SJCRH30 (cell line): ENCODE measurements at regions not wholly inside any gene's neighbourhood (a gene's known extent, or its start where the extent isn't known, plus 50 kb on each side); places are given as distances from the start of the nearest gene placed in this dataset.

Source experiments
- DNase-seq, 2 experiments: peaks; one replicate each; pipeline ENCODE4 v3.0.0-alpha.2; 2015 to 2020
- H3K27ac ChIP-seq: fragments of 250-450 bp; sonication (Bioruptor Pico); 2 replicates; pipeline ENCODE4 v1.5.1; 2020; ENCODE audit warnings: mild to moderate bottlenecking, moderate library complexity
- H3K27me3 ChIP-seq: fragments of 250-450 bp; sonication (Bioruptor Pico); 2 replicates; pipeline ENCODE4 v1.5.1; 2020; ENCODE audit warnings: mild to moderate bottlenecking, moderate library complexity
- H3K36me3 ChIP-seq: fragments of 250-450 bp; sonication (Bioruptor Pico); 2 replicates; pipeline ENCODE4 v1.5.1; 2020; ENCODE audit warnings: mild to moderate bottlenecking, moderate library complexity
- H3K4me1 ChIP-seq: fragments of 250-450 bp; sonication (Bioruptor Pico); 2 replicates; pipeline ENCODE4 v1.5.1; 2020; ENCODE audit warnings: mild to moderate bottlenecking, moderate library complexity
- H3K4me3 ChIP-seq: fragments of 250-450 bp; sonication (Bioruptor Pico); 2 replicates; pipeline ENCODE4 v1.5.1; 2020; ENCODE audit warnings: mild to moderate bottlenecking, moderate library complexity
- H3K9me3 ChIP-seq: fragments of 250-450 bp; sonication (Bioruptor Pico); replicated peaks from 2 replicates; pipeline ENCODE4 v1.5.1; 2020; ENCODE audit warnings: mild to moderate bottlenecking, moderate library complexity

- Histone ChIP-seq H3K4me3 (no peak overlapping the region), H3K27me3 (no peaks in the 10 kb centered on the region), H3K9me3 (no peaks in the 10 kb centered on the region), H3K36me3 (no peaks in the 10 kb centered on the region), H3K4me1 (no peaks in the 10 kb centered on the region), H3K27ac (no peak overlapping the region)
- no peak for DNase-seq
These were observed 307.7 kb upstream of the ARSJ start for GRCh38 chr4:114287079-114287696.

GRCh38 chr4:114296126-114296525, 302.5 kb upstream of the UGT8 start:
- no peaks in the 10 kb centered on the region for H3K4me1 ChIP-seq
- H3K36me3 ChIP-seq: no peaks in the 10 kb centered on the region
- H3K27me3 ChIP-seq: no peaks in the 10 kb centered on the region
- DNase-seq: no peak
- no peak overlapping the region for H3K27ac ChIP-seq
- H3K9me3 ChIP-seq: no peaks in the 10 kb centered on the region; the same call in 1 of the 2 replicates
- H3K4me3 ChIP-seq: no peak overlapping the region

DNA sequence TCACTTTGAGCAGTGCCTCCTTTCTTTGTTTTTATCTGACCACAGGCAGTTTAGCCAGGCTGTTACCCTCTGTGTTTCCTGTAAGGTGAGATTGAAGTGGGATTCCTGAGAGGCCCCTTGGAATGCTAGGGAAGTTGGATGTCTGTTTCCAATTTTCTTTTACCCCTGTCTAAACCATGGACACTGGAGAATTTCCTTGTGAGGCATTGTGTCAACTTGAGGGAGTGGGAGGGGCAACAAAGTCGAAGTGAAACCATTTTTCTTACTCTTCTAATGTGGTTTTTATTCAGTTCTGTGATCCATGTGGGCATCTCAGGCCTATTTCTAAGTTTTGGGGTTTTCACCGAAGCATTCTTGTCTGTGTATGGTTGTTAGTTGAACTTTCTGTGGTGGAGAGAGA, 296.1 kb upstream of the UGT8 start:
- Histone ChIP-seq H3K4me1 (no peaks in the 10 kb centered on the region), H3K27me3 (no peaks in the 10 kb centered on the region), H3K36me3 (no peaks in the 10 kb centered on the region), H3K27ac (no peak overlapping the region), H3K9me3 (no peaks in the 10 kb centered on the region), H3K4me3 (no peak overlapping the region)
- DNase-seq: no peak

DNA sequence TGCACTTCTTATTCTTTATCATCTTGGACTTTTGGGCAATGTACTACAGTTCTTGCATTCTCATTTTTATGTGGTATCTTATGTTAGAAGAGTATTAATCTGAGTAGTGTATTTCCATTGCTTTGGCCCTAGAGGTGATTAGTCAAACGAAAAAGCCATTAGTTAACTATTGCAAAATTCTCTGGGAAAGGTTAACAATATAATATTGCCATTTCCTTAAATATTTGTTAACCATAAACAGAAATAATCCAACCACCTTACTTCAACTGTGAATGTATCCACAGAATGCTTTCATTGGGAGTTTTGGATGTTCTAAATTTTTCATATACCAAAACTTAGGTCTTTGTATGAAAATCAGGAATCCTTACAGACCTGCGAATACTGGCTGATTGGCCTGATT, 294.6 kb upstream of the UGT8 start:
- H3K27ac ChIP-seq: no peak overlapping the region
- H3K4me1 ChIP-seq: no peaks in the 10 kb centered on the region
- no peaks in the 10 kb centered on the region for H3K36me3 ChIP-seq
- H3K9me3 ChIP-seq: no peaks in the 10 kb centered on the region
- H3K27me3 ChIP-seq: no peaks in the 10 kb centered on the region
- no peak for DNase-seq
- H3K4me3 ChIP-seq: no peak overlapping the region

DNA sequence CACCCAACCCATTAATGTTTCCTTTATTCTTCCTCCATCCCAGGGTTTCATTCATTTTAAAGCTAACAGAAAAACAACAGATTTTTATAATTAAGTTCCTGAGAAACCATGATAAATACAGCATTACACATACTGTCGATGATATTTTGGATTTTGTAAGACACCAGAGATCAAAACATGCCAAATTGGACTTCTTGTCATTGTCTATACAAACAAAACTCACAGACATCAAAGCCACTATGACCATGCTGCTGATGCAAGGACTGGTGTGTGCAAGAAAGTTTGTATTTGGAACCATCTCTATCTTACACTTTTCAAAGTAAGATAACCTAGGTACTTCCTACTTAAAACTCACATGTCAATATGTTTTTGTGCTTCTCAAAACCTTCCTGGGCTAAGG, 294.0 kb upstream of the UGT8 start:
- no peaks in the 10 kb centered on the region for H3K27me3 ChIP-seq
- H3K9me3 ChIP-seq: no peaks in the 10 kb centered on the region
- no peak overlapping the region for H3K27ac ChIP-seq
- H3K36me3 ChIP-seq: no peaks in the 10 kb centered on the region
- no peak overlapping the region for H3K4me3 ChIP-seq
- DNase-seq: no peak
- H3K4me1 ChIP-seq: no peaks in the 10 kb centered on the region

DNA sequence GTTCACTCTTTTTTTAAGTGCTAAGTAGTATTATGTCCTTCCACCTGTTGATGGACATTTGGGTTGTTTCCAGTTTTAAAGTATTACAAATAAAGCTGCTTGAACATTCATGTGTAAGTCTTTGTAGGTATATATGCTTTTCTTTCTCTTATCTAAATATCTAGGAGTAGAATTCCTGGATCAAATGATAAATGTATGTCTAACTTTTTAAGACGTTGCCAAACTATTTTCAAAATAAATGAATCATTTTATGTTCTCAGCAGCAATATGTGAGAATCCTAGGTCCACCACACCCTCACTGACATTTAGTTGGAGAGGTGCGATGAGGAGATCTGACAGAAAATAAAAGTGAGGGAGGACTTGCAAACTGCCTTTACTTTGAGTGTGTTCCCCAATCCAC, 291.7 kb upstream of the UGT8 start:
- Histone ChIP-seq H3K9me3 (no peaks in the 10 kb centered on the region), H3K4me3 (no peak overlapping the region), H3K27ac (no peak overlapping the region), H3K27me3 (no peaks in the 10 kb centered on the region), H3K36me3 (no peaks in the 10 kb centered on the region), H3K4me1 (no peaks in the 10 kb centered on the region)
- DNase-seq: no peak

DNA sequence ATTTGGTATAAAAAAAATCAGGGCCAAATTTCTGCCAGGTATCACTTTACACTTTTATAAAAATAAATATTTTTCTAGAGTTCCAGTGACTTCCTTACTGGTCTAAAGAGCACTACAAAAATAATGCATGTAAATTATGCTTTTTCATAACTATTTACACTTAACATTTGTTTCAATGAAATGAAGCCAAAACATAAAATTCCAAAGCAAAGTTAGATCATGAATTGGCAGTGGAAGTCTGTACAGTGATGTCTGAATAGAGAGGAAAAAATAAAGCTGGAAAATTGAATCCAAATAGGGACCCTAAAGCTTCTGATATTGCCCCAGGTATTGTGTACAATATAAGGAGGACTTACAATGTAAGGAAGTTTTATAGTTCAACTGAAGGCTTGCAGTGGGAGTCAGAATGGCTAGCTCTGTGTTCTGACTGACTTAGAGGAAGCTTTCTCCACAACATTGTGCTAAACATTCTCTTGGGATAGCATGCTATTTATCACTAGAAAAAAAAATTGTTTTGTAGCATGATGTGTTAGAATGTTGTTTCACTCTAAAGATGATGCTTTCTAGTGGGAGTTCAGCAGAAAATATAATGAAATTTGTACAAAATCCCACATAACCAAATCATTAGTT, 288.2 kb upstream of the UGT8 start:
- H3K9me3 ChIP-seq: no peaks in the 10 kb centered on the region
- H3K4me1 ChIP-seq: no peaks in the 10 kb centered on the region
- no peak overlapping the region for H3K4me3 ChIP-seq
- no peaks in the 10 kb centered on the region for H3K27me3 ChIP-seq
- no peaks in the 10 kb centered on the region for H3K36me3 ChIP-seq
- no peak for DNase-seq
- H3K27ac ChIP-seq: no peak overlapping the region

GRCh38 chr4:114311787-114312186, 286.8 kb upstream of the UGT8 start:
- no peak for DNase-seq
- no peaks in the 10 kb centered on the region for H3K4me1 ChIP-seq
- no peak overlapping the region for H3K27ac ChIP-seq
- no peaks in the 10 kb centered on the region for H3K9me3 ChIP-seq
- H3K36me3 ChIP-seq: no peaks in the 10 kb centered on the region
- no peak overlapping the region for H3K4me3 ChIP-seq
- H3K27me3 ChIP-seq: no peaks in the 10 kb centered on the region

GRCh38 chr4:114312338-114312737, 286.3 kb upstream of the UGT8 start:
- Histone ChIP-seq H3K27me3 (no peaks in the 10 kb centered on the region), H3K36me3 (no peaks in the 10 kb centered on the region), H3K9me3 (no peaks in the 10 kb centered on the region), H3K4me1 (no peaks in the 10 kb centered on the region), H3K4me3 (no peak overlapping the region), H3K27ac (no peak overlapping the region)
- no peak for DNase-seq

DNA sequence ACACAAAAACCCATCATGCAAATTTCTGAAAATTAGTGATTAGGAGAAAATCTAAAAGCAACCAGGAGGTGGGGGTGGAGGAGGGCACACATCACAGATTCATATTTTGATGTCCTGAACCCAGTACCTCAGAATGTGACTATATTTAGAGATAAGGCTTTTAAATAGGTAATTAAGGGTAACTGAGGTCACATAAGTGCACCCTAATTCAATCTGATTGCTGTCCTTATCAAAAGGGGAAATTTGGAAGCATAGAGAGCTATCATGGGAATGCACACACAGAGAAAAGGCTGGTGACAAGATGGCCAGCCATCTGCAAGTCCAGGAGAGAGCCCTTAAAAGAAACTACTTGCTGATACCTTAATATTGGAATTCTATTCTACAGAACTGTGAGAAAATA, 281.8 kb upstream of the UGT8 start:
- Histone ChIP-seq H3K27me3 (no peaks in the 10 kb centered on the region), H3K4me3 (no peak overlapping the region), H3K27ac (no peak overlapping the region), H3K36me3 (no peaks in the 10 kb centered on the region), H3K9me3 (no peaks in the 10 kb centered on the region), H3K4me1 (no peaks in the 10 kb centered on the region)
- DNase-seq: no peak

- Histone ChIP-seq H3K4me3 (no peak overlapping the region), H3K27me3 (no peaks in the 10 kb centered on the region), H3K4me1 (no peaks in the 10 kb centered on the region), H3K36me3 (no peaks in the 10 kb centered on the region), H3K9me3 (no peaks in the 10 kb centered on the region), H3K27ac (no peak overlapping the region)
- DNase-seq: no peak
These were observed 281.0 kb upstream of the UGT8 start for GRCh38 chr4:114317564-114317963.

DNA sequence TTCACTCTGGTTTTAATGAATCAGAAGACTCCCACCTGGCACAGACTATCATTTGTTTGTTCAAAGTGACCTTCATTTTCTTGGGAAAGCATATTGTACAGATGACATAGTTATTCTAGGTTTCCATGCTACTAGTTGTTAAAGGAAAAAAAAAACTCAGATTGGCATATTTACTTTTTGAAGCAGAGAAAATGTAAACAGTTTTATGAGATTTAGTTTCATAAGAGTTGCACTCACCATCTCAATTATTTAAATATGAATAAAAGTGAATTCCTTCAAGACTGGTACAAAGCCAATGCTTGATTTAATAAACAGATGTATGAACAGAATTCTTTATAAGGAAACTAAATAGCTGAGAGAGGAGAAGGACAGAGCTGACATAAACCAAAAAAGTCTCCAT, 280.3 kb upstream of the UGT8 start:
- no peaks in the 10 kb centered on the region for H3K27me3 ChIP-seq
- no peak for DNase-seq
- no peaks in the 10 kb centered on the region for H3K9me3 ChIP-seq
- no peaks in the 10 kb centered on the region for H3K36me3 ChIP-seq
- no peaks in the 10 kb centered on the region for H3K4me1 ChIP-seq
- no peak overlapping the region for H3K4me3 ChIP-seq
- H3K27ac ChIP-seq: no peak overlapping the region

DNA sequence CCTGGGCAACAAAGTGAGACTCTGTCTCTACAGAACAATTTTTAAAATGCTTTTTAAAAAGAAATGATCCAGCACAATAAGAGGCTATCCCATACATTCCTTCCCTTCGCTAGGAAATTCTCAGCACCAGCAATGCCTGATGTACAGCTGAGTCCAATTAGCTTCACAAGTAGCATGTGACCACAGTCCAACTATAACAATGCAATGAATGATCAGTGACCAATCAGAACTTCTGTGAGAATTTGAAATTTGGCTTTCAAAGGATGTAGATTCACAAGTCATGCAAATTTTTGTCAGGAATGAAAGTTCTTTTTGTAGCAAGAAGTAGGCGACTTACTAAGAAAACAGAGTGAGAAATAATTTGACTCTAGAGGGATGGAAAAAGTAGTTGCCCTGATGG, 278.5 kb upstream of the UGT8 start:
- no peaks in the 10 kb centered on the region for H3K36me3 ChIP-seq
- no peaks in the 10 kb centered on the region for H3K9me3 ChIP-seq
- no peaks in the 10 kb centered on the region for H3K27me3 ChIP-seq
- H3K4me1 ChIP-seq: no peaks in the 10 kb centered on the region
- no peak for DNase-seq
- H3K4me3 ChIP-seq: no peak overlapping the region
- H3K27ac ChIP-seq: no peak overlapping the region

- H3K27me3 ChIP-seq: no peaks in the 10 kb centered on the region
- no peak for DNase-seq
- H3K9me3 ChIP-seq: no peaks in the 10 kb centered on the region
- H3K27ac ChIP-seq: no peak overlapping the region
- no peak overlapping the region for H3K4me3 ChIP-seq
- no peaks in the 10 kb centered on the region for H3K4me1 ChIP-seq
- H3K36me3 ChIP-seq: no peaks in the 10 kb centered on the region
These were observed 277.2 kb upstream of the UGT8 start for GRCh38 chr4:114321366-114321765.

GRCh38 chr4:114323841-114324240, 274.8 kb upstream of the UGT8 start:
- H3K27me3 ChIP-seq: no peaks in the 10 kb centered on the region
- no peak overlapping the region for H3K27ac ChIP-seq
- DNase-seq: no peak
- no peaks in the 10 kb centered on the region for H3K9me3 ChIP-seq
- no peaks in the 10 kb centered on the region for H3K4me1 ChIP-seq
- H3K36me3 ChIP-seq: no peaks in the 10 kb centered on the region
- no peak overlapping the region for H3K4me3 ChIP-seq

DNA sequence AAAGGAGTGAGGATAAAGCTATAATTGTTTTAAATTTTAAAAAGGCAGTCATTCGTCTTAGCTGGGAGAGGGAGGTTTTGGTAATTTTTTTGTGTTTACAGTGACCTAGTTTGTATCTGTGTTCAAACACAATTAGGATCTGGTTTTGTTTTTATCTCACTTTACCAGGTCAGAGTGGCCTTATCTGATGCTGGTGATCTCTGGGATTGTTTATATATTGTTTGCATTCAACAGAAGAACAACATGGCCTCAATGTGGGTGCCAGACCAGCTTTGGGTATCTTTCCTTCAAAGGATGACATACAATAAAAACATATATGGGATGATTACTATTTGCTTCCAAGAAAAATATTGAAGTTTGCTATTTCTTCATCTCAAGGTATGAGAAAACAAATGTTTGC, 272.2 kb upstream of the UGT8 start:
- no peaks in the 10 kb centered on the region for H3K27me3 ChIP-seq
- no peaks in the 10 kb centered on the region for H3K9me3 ChIP-seq
- H3K4me3 ChIP-seq: no peak overlapping the region
- no peaks in the 10 kb centered on the region for H3K36me3 ChIP-seq
- H3K4me1 ChIP-seq: no peaks in the 10 kb centered on the region
- no peak for DNase-seq
- H3K27ac ChIP-seq: no peak overlapping the region
